Liver (tissue), 3 donors: ENCODE measurements at regions not wholly inside any gene's neighbourhood (a gene's known extent, or its start where the extent isn't known, plus 50 kb on each side); places are given as distances from the start of the nearest gene placed in this dataset.

Experiments
- CTCF ChIP-seq: fragments of 150-350 bp; IDR thresholded peaks from 2 replicates; pipeline ENCODE4 v1.5.1; 2017; ENCODE audit warnings: improper control_type of control experiment, low read depth, low read length; ENCODE audit not compliant: missing input control
- EGR1 ChIP-seq, 2 donors: IDR thresholded peaks; 2 replicates each; pipeline ENCODE4 v1.6.1; 2016 to 2018; ENCODE audit warnings: antibody characterized with exemption in 2 of 2, low read depth in 2 of 2
- FOXA1 ChIP-seq: IDR thresholded peaks from 2 replicates; pipeline ENCODE4 v1.6.1; 2016; ENCODE audit warnings: antibody characterized with exemption
- GABPA ChIP-seq, 2 donors: IDR thresholded peaks in 1 of 2; conservative IDR thresholded peaks in 1 of 2; 2 replicates each; pipeline ENCODE4 v1.6.1; 2016; ENCODE audit warnings: antibody characterized with exemption in 2 of 2, mild to moderate bottlenecking in 1 of 2, moderate library complexity in 1 of 2
- HNF4G ChIP-seq: IDR thresholded peaks from 2 replicates; pipeline ENCODE4 v1.6.1; 2016; ENCODE audit warnings: antibody characterized with exemption
- JUND ChIP-seq, 2 donors: IDR thresholded peaks; 2 replicates each; pipeline ENCODE4 v1.6.1; 2016; ENCODE audit warnings: antibody characterized with exemption in 2 of 2
- MAX ChIP-seq: IDR thresholded peaks from 2 replicates; pipeline ENCODE4 v1.6.1; 2016; ENCODE audit warnings: antibody characterized with exemption
- RAD21 ChIP-seq, 2 donors: IDR thresholded peaks; 2 replicates each; pipeline ENCODE4 v1.6.1; 2016; ENCODE audit warnings: antibody characterized with exemption in 2 of 2, mild to moderate bottlenecking in 2 of 2
- TAF1 ChIP-seq: conservative IDR thresholded peaks from 2 replicates; pipeline ENCODE4 v1.6.1; 2016; ENCODE audit warnings: antibody characterized with exemption, mild to moderate bottlenecking
- YY1 ChIP-seq: IDR thresholded peaks from 2 replicates; pipeline ENCODE4 v1.6.1; 2016; ENCODE audit warnings: antibody characterized with exemption, mild to moderate bottlenecking
- donor health status: healthy.
- donor health status: healthy.

GRCh38 chr9:26163931-26164330 lies 485.7 kb upstream of the TUSC1 start:
- TF ChIP-seq CTCF (no peak), JUND (IDR thresholded peaks at IDR 0.05) (no peak), GABPA (IDR thresholded peaks at IDR 0.05 in 1 of 2, conservative IDR thresholded peaks at IDR 0.05 in 1 of 2) (no peak), FOXA1 (no peak), TAF1 (no peak), EGR1 (IDR thresholded peaks at IDR 0.05; ENCODE audit: low read depth in 2 of 2) (no peak), MAX (no peak), HNF4G (no peak), RAD21 (IDR thresholded peaks at IDR 0.05) (no peak), YY1 (no peak)
